AG10803 (cell line): ENCODE measurements at regions not wholly inside any gene's neighbourhood (a gene's known extent, or its start where the extent isn't known, plus 50 kb on each side); places are given as distances from the start of the nearest gene placed in this dataset.
"Not testable (repeated sequence)": the region's sequence is repeated elsewhere in the genome, so short reads cannot be mapped to it uniquely, and the experiment has no call there.

Experiments used
- DNase-seq: peaks from one replicate; pipeline ENCODE4 v3.0.0; 2010; ENCODE audit warnings: low read depth
- H3K4me3 ChIP-seq: 2 replicates; pipeline ENCODE4 v1.5.1; 2011; ENCODE audit warnings: mild to moderate bottlenecking, low read length, control low read depth
- TF ChIP-seq, protein P1 (sequence below): conservative IDR thresholded peaks from 2 replicates; pipeline ENCODE4 v1.5.1; 2011; ENCODE audit warnings: mild to moderate bottlenecking, low read length, control low read depth, inconsistent platforms

DNA sequence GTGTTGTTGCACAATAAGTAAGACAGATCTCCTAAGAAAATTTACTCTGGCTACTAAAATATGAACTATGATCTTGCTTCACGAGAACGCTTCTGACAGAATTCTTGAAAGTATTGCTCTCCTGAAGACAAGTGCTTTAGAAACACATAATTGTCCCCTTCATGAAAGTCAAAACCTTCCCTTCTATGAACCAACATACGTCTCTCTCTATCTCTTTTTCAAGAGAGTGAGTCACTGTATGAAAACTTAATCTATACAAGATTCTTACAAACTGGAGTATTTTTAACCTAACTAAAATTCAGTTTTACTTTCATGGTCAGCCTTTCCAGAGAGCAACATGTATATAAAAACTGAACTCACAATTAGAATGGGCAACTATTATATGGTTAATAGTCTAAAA is 688.0 kb upstream of the CTNND2 start:
- TF ChIP-seq, protein P1, sequence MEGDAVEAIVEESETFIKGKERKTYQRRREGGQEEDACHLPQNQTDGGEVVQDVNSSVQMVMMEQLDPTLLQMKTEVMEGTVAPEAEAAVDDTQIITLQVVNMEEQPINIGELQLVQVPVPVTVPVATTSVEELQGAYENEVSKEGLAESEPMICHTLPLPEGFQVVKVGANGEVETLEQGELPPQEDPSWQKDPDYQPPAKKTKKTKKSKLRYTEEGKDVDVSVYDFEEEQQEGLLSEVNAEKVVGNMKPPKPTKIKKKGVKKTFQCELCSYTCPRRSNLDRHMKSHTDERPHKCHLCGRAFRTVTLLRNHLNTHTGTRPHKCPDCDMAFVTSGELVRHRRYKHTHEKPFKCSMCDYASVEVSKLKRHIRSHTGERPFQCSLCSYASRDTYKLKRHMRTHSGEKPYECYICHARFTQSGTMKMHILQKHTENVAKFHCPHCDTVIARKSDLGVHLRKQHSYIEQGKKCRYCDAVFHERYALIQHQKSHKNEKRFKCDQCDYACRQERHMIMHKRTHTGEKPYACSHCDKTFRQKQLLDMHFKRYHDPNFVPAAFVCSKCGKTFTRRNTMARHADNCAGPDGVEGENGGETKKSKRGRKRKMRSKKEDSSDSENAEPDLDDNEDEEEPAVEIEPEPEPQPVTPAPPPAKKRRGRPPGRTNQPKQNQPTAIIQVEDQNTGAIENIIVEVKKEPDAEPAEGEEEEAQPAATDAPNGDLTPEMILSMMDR: no peak
- no peak for DNase-seq

DNA sequence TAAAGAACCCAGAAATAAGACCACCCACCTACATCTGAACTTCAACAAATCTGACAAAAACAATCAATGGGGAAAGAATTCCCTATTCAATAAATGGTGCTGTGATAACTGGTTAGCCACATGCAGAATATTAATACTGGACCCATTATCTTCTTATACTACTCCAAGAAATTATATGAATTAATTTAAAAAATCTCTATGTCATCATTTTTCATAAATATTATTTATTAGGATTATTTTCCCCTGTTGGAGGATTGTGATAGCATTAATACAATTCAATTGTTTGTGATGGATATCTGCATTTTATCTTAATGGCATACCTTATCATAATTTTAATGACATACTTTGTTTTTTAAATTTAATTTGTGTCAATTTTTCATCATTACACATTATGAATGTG is 682.2 kb upstream of the CTNND2 start:
- DNase-seq: no peak
- TF ChIP-seq, protein P1: no peak

More for the DNA sequence above, 688.0 kb upstream of the CTNND2 start:
- no peak overlapping the region for H3K4me3 ChIP-seq

DNA sequence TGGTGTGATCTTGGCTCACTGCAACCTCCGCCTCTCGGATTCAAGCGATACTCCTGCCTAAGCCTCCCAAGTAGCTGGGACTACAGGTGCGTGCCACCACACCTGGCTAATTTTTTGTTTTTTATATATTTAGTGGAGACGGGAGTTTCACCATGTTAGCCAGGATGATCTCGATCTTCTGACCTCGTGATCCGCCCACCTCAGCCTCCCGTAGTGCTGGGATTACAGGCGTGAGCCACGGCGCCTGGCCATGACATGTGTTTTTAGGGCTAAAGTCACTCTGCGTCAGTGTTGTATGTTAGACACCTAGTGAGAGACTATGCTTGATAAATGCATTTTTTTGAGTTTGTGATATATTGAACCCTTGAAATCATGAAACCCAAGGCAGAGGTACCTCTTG is 674.6 kb upstream of the CTNND2 start:
- H3K4me3 ChIP-seq, DNase-seq: not testable (repeated sequence)

More for the DNA sequence above, 682.2 kb upstream of the CTNND2 start:
- H3K4me3 ChIP-seq: no peak overlapping the region

DNA sequence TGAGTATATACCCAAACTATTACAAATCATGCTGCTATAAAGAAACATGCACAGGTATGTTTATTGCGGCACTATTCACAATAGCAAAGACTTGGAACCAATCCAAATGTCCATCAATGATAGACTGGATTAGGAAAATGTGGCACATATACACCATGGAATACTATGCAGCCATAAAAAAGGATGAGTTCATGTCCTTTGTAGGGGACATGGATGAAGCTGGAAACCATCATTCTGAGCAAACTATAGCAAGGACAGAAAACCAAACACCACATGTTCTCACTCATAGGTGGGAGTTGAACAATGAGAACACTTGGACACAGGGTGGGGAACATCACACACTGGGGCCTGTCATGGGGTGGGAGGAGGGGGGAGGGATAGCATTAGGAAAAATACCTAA is 672.7 kb upstream of the CTNND2 start:
- DNase-seq, H3K4me3 ChIP-seq: not testable (repeated sequence)

DNA sequence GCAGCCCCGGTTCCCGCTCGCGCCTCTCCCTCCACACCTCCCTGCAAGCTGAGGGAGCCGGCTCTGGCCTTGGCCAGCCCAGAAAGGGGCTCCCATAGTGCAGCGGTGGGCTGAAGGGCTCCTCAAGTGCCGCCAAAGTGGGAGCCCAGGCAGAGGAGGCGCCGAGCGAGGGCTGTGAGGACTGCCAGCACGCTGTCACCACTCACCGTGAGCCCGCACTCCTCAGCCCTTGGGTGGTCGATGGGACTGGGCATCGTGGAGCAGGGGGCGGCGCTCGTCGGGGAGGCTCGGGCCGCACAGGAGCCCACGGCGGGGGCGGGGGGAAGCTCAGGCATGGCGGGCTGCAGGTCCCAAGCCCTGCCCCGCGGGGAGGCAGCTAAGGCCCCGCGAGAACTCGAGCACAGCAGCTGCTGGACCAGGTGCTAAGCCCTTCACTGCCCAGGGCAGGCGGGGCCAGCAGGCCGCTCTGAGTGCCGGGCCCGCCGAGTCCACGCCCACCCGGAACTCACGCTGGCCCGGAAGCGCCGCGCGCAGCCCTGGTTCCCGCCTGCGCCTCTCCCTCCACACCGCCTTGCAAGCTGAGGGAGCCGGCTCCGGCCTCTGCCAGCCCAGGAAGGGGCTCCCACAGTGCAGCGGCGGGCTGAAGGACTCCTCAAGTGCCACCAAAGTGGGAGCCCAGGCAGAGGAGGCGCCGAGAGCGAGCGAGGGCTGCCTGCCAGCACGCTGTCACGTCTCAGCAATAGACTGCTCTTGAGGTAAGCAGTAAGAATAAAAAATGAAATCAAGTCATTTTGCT is 670.2 kb upstream of the CTNND2 start:
- not testable (repeated sequence) for H3K4me3 ChIP-seq, DNase-seq

DNA sequence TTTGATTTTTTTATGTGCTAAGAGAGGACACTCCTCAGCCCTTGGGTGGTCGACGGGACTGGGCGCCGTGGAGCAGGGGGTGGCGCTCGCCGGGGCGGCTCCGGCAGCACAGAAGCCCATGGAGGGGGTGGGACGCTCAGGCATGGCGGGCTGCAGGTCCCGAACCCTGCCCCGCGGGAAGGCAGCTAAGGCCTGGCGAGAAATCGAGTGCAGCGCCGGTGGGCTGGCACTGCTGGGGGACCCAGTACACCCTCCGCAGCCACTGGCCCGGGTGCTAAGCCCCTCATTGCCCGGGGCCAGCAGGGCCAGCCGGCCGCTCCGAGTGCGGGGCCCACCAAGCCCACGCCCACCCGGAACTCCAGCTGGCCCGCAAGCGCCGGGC is 669.7 kb upstream of the CTNND2 start:
- not testable (repeated sequence) for H3K4me3 ChIP-seq, DNase-seq

DNA sequence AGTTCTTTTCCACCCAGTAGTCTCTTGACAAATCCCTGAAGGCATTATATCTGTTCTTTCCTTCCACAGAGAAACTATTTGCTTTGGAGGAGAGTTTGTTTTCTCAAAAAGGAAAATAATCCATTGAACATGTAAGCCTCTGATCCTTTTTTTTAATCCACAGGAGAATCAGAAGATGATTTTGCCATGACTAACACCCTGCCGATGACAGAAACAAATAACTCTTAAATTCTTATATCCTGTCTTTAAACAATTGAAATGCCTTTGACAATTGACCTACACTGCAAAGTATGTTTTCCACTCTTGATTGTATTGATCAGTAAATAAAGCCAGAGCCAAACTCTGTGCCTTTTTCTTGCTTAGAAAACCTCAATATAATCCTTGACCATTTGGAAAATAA is 666.4 kb upstream of the CTNND2 start:
- DNase-seq: no peak
- TF ChIP-seq, protein P1: no peak
- no peak overlapping the region for H3K4me3 ChIP-seq

DNA sequence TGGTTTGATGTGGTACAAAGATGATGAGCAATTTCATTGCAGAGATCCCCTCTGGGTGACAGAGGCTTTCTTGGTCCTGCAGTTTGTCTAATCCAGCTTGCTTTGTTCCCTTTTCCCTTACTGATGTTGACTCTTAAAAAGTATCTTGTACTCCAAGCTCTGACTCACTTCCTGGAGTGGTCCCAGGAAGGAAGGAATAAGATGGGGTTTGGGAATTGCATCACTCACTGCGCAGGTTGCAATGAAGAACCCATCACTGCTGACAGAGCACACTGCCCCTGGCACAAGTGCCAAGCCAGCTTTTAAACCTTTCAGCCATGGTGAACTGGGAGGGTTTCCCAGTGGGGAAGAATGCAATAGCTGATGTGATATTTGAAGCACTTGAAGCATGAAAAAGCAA is 662.2 kb upstream of the CTNND2 start:
- H3K4me3 ChIP-seq: no peak overlapping the region
- no peak for DNase-seq
- TF ChIP-seq, protein P1: no peak

DNA sequence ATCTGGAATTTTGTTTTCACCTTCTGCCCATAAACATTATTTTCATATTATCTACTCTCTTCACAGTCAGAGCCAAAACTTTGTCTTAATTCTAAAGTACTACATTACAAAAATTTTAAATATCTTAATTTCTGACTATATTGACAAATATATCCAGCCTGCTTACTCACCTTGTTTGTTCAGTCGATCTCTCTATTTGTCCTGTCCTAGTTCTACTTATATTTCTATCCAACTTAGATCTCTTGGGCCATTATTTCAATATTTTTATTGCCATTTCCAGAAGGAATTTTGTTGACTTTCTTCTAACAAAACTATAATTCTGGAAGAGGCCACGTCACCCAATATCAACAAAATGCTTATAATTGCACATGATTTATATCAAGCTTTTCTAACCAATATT is 652.8 kb upstream of the CTNND2 start:
- TF ChIP-seq, protein P1: no peak
- no peak overlapping the region for H3K4me3 ChIP-seq
- no peak for DNase-seq
